ENCODE measurements at regions not wholly inside any gene's neighbourhood (a gene's known extent, or its start where the extent isn't known, plus 50 kb on each side); places are given as distances from the start of the nearest gene placed in this dataset.

DNA sequence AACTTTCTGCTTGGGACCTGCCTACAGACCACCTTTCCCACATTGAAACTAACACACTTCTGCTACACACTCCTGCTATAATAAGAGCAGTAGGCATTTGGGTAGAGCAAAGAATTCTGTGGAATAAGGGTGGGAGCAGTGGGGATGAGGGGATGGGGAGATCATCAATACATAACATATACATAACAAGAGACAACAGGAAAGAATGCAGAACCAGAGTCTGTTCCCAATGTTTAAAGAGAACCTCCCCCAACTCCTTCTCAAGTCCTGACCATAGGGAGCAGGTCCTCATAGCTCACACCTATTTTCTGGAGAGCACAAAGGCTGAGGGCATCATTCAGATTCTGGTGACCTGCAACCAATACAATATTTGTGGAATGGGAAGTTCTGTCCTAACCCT, 121.6 kb upstream of the BARHL2 start:
- ATAC-seq (no peak), DNase-seq (no peak)
- H3K36me3 ChIP-seq (ENCODE audit: control insufficient read depth, insufficient read depth, low read length) = no peaks in the 10 kb centered on the region
- H3K4me3 Mint-ChIP-seq = no peak overlapping the region
- H3K27me3 ChIP-seq (ENCODE audit: control insufficient read depth, insufficient read depth, low read length) = peaks cover 65% of the 10 kb centered on the region
- H3K4me1 ChIP-seq (ENCODE audit: control insufficient read depth, insufficient read depth, low read length) = peaks cover 20% of the 10 kb centered on the region
- H3K9me3 ChIP-seq (ENCODE audit: control insufficient read depth, insufficient read depth, low read length) = no peaks in the 10 kb centered on the region
- H3K27ac Mint-ChIP-seq = no peak overlapping the region
- H3K9me3 Mint-ChIP-seq = no peaks in the 10 kb centered on the region
- no peak overlapping the region for H3K4me3 ChIP-seq (ENCODE audit: low read length)
- TF ChIP-seq, protein P1, sequence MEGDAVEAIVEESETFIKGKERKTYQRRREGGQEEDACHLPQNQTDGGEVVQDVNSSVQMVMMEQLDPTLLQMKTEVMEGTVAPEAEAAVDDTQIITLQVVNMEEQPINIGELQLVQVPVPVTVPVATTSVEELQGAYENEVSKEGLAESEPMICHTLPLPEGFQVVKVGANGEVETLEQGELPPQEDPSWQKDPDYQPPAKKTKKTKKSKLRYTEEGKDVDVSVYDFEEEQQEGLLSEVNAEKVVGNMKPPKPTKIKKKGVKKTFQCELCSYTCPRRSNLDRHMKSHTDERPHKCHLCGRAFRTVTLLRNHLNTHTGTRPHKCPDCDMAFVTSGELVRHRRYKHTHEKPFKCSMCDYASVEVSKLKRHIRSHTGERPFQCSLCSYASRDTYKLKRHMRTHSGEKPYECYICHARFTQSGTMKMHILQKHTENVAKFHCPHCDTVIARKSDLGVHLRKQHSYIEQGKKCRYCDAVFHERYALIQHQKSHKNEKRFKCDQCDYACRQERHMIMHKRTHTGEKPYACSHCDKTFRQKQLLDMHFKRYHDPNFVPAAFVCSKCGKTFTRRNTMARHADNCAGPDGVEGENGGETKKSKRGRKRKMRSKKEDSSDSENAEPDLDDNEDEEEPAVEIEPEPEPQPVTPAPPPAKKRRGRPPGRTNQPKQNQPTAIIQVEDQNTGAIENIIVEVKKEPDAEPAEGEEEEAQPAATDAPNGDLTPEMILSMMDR (IDR thresholded peaks at IDR 0.05) = no peak
- no peaks in the 10 kb centered on the region for H3K36me3 Mint-ChIP-seq
- H3K4me1 Mint-ChIP-seq = peaks cover 18 to 25% of the 10 kb centered on the region in 2 donors
- no peak overlapping the region for H3K27ac ChIP-seq (ENCODE audit: low read length)
- peaks cover 85% of the 10 kb centered on the region in 2 donors for H3K27me3 Mint-ChIP-seq (ENCODE audit: low read depth in 2 of 2)
- intact Hi-C loops (cut with micrococcal nuclease) = no loop called here

GRCh38 chr1:90837420-90837819, 120.3 kb upstream of the BARHL2 start:
- no peak for ATAC-seq
- H3K9me3 Mint-ChIP-seq = no peaks in the 10 kb centered on the region
- H3K4me3 Mint-ChIP-seq = no peak overlapping the region
- no peak overlapping the region for H3K27ac ChIP-seq (ENCODE audit: low read length)
- H3K36me3 ChIP-seq (ENCODE audit: control insufficient read depth, insufficient read depth, low read length) = no peaks in the 10 kb centered on the region
- H3K9me3 ChIP-seq (ENCODE audit: control insufficient read depth, insufficient read depth, low read length) = no peaks in the 10 kb centered on the region
- DNase-seq = no peak
- peaks cover 20% of the 10 kb centered on the region for H3K4me1 ChIP-seq (ENCODE audit: control insufficient read depth, insufficient read depth, low read length)
- TF ChIP-seq, protein P1 (IDR thresholded peaks at IDR 0.05) = no peak
- peaks cover 19 to 28% of the 10 kb centered on the region in 2 donors for H3K4me1 Mint-ChIP-seq
- intact Hi-C loops (cut with micrococcal nuclease) = no loop called here
- no peaks in the 10 kb centered on the region for H3K36me3 Mint-ChIP-seq
- 19% methylated on average over 6 of the region's 7 CpGs for WGBS (ENCODE audit: insufficient coverage)
- peaks cover 84 to 85% of the 10 kb centered on the region in 2 donors for H3K27me3 Mint-ChIP-seq (ENCODE audit: low read depth in 2 of 2)
- H3K27ac Mint-ChIP-seq = no peak overlapping the region
- peaks cover 78% of the 10 kb centered on the region for H3K27me3 ChIP-seq (ENCODE audit: control insufficient read depth, insufficient read depth, low read length)
- H3K4me3 ChIP-seq (ENCODE audit: low read length) = no peak overlapping the region

GRCh38 chr1:90836345-90836679, 119.2 kb upstream of the BARHL2 start:
- Histone ChIP-seq H3K27ac (ENCODE audit: low read length) (no peak overlapping the region), H3K27me3 (ENCODE audit: control insufficient read depth, insufficient read depth, low read length) (peaks cover 84% of the 10 kb centered on the region), H3K4me1 (ENCODE audit: control insufficient read depth, insufficient read depth, low read length) (peaks cover 20% of the 10 kb centered on the region), H3K9me3 (ENCODE audit: control insufficient read depth, insufficient read depth, low read length) (no peaks in the 10 kb centered on the region), H3K4me3 (ENCODE audit: low read length) (no peak overlapping the region), H3K36me3 (ENCODE audit: control insufficient read depth, insufficient read depth, low read length) (no peaks in the 10 kb centered on the region)
- no peaks in the 10 kb centered on the region for H3K36me3 Mint-ChIP-seq
- DNase-seq = no peak
- TF ChIP-seq, protein P1 (IDR thresholded peaks at IDR 0.05) = no peak
- WGBS (ENCODE audit: insufficient coverage) = 9% methylated on average over 8 of the region's 8 CpGs
- H3K27me3 Mint-ChIP-seq (ENCODE audit: low read depth in 2 of 2) = peaks cover 85% of the 10 kb centered on the region in 2 donors
- no peak overlapping the region for H3K27ac Mint-ChIP-seq
- H3K9me3 Mint-ChIP-seq = no peaks in the 10 kb centered on the region
- ATAC-seq = no peak
- H3K4me3 Mint-ChIP-seq = peak overlapping the region; percentile 67
- intact Hi-C loops (cut with micrococcal nuclease) = no loop called here
- peaks cover 19 to 28% of the 10 kb centered on the region in 2 donors for H3K4me1 Mint-ChIP-seq

GRCh38 chr1:90835661-90836344, 118.7 kb upstream of the BARHL2 start:
- 8% methylated on average over 59 of the region's 59 CpGs for WGBS (ENCODE audit: insufficient coverage)
- Histone ChIP-seq H3K27me3 (ENCODE audit: control insufficient read depth, insufficient read depth, low read length) (peaks cover 83% of the 10 kb centered on the region), H3K4me3 (ENCODE audit: low read length) (no peak overlapping the region), H3K4me1 (ENCODE audit: control insufficient read depth, insufficient read depth, low read length) (peaks cover 20% of the 10 kb centered on the region), H3K9me3 (ENCODE audit: control insufficient read depth, insufficient read depth, low read length) (no peaks in the 10 kb centered on the region), H3K36me3 (ENCODE audit: control insufficient read depth, insufficient read depth, low read length) (no peaks in the 10 kb centered on the region), H3K27ac (ENCODE audit: low read length) (no peak overlapping the region)
- H3K4me1 Mint-ChIP-seq = peaks cover 19 to 28% of the 10 kb centered on the region in 2 donors
- H3K4me3 Mint-ChIP-seq = peak overlapping the region; percentile 67
- peaks cover 85% of the 10 kb centered on the region in 2 donors for H3K27me3 Mint-ChIP-seq (ENCODE audit: low read depth in 2 of 2)
- ATAC-seq = peak in 2 of 3 donors; percentile 34 to 39
- TF ChIP-seq, protein P1 (IDR thresholded peaks at IDR 0.05) = no peak
- no peak for DNase-seq
- no peaks in the 10 kb centered on the region for H3K9me3 Mint-ChIP-seq
- H3K36me3 Mint-ChIP-seq = no peaks in the 10 kb centered on the region
- intact Hi-C loops (cut with micrococcal nuclease) = no loop called here
- no peak overlapping the region for H3K27ac Mint-ChIP-seq

All from natural killer cell (primary cell).